WTC11 (cell line): ENCODE measurements at regions not wholly inside any gene's neighbourhood (a gene's known extent, or its start where the extent isn't known, plus 50 kb on each side); places are given as distances from the start of the nearest gene placed in this dataset.

ENCODE experiments used
- ATAC-seq: fragments of 200-7000 bp; cut with Tn5 transposase; 2 replicates; pipeline ENCODE4 v1.10.0; 2021; ENCODE audit warnings: mild to moderate bottlenecking, moderate library complexity
- CTCF ChIA-PET: fragments of 300-600 bp; sonication (Branson Sonifier 250); formaldehyde crosslinking; loops from one replicate; lab custom pipeline; 2021; ENCODE audit warnings: antibody characterized with exemption; lab: Charles Lee
- POLR2A ChIA-PET: fragments of 350-600 bp; sonication (Branson Sonifier 250); formaldehyde crosslinking; loops from one replicate; lab custom pipeline; 2021; ENCODE audit warnings: antibody characterized with exemption; lab: Charles Lee
- DNase-seq: peaks from one replicate; pipeline ENCODE4 v3.0.0; 2021; ENCODE audit warnings: low spot score
- H3K27ac Mint-ChIP-seq: 2 replicates; pipeline ENCODE4 v1.8.0; 2021; ENCODE audit warnings: mixed read lengths
- H3K27me3 Mint-ChIP-seq: 2 replicates; pipeline ENCODE4 v1.8.0; 2021; ENCODE audit warnings: low read depth, mild to moderate bottlenecking, moderate library complexity, mixed read lengths
- H3K36me3 Mint-ChIP-seq: 2 replicates; pipeline ENCODE4 v1.8.0; 2021; ENCODE audit warnings: mixed read lengths
- H3K4me1 Mint-ChIP-seq: 2 replicates; pipeline ENCODE4 v1.8.0; 2022; ENCODE audit warnings: mixed read lengths
- H3K4me3 Mint-ChIP-seq: 2 replicates; pipeline ENCODE4 v1.8.0; 2021; ENCODE audit warnings: mild to moderate bottlenecking, moderate library complexity, mixed read lengths
- H3K9me3 Mint-ChIP-seq: 2 replicates; pipeline ENCODE4 v1.8.0; 2021; ENCODE audit warnings: mixed read lengths
- ELF4 ChIP-seq: sonication (generic); formaldehyde crosslinking; IDR thresholded peaks from 2 replicates; pipeline ENCODE4 v1.8.1; 2022; ENCODE audit warnings: low read depth, mild to moderate bottlenecking, moderate library complexity, missing genetic modification reagents
- ESRRA ChIP-seq: sonication (generic); formaldehyde crosslinking; IDR thresholded peaks from 2 replicates; pipeline ENCODE4 v1.8.1; 2022; ENCODE audit warnings: mild to moderate bottlenecking, missing genetic modification reagents, borderline replicate concordance
- ETV6 ChIP-seq: sonication (generic); formaldehyde crosslinking; IDR thresholded peaks from 2 replicates; pipeline ENCODE4 v1.8.1; 2022; ENCODE audit warnings: mild to moderate bottlenecking, missing genetic modification reagents
- IRF2 ChIP-seq: sonication (generic); formaldehyde crosslinking; IDR thresholded peaks from 2 replicates; pipeline ENCODE4 v1.8.0; 2022; ENCODE audit warnings: low read depth, missing genetic modification reagents, borderline replicate concordance
- JAZF1 ChIP-seq: fragments of 250-450 bp; sonication (Bioruptor Pico); IDR thresholded peaks from 2 replicates; pipeline ENCODE4 v1.9.0; 2021; ENCODE audit warnings: moderate library complexity, mild to moderate bottlenecking, inconsistent platforms
- KAT7 ChIP-seq: sonication (generic); formaldehyde crosslinking; IDR thresholded peaks from 2 replicates; pipeline ENCODE4 v1.8.1; 2023; ENCODE audit warnings: missing genetic modification reagents, mild to moderate bottlenecking, borderline replicate concordance
- MYBL2 ChIP-seq: sonication (generic); formaldehyde crosslinking; IDR thresholded peaks from 2 replicates; pipeline ENCODE4 v1.8.1; 2023; ENCODE audit warnings: mild to moderate bottlenecking, moderate library complexity, missing genetic modification reagents
- NFYB ChIP-seq: sonication (generic); formaldehyde crosslinking; conservative IDR thresholded peaks from 2 replicates; pipeline ENCODE4 v1.8.0; 2022; ENCODE audit warnings: low read depth, missing genetic modification reagents
- RELA ChIP-seq: sonication (generic); formaldehyde crosslinking; IDR thresholded peaks from 2 replicates; pipeline ENCODE4 v1.8.1; 2022; ENCODE audit warnings: missing genetic modification reagents, mild to moderate bottlenecking, borderline replicate concordance
- TCF7 ChIP-seq: sonication (generic); formaldehyde crosslinking; IDR thresholded peaks from 2 replicates; pipeline ENCODE4 v1.8.0; 2022; ENCODE audit warnings: mild to moderate bottlenecking, low read depth, missing genetic modification reagents, moderate library complexity
- ZNF121 ChIP-seq: sonication (generic); formaldehyde crosslinking; IDR thresholded peaks from 2 replicates; pipeline ENCODE4 v1.8.0; 2023; ENCODE audit warnings: missing genetic modification reagents
- ZNF138 ChIP-seq: sonication (generic); formaldehyde crosslinking; conservative IDR thresholded peaks from 2 replicates; pipeline ENCODE4 v1.8.1; 2022; ENCODE audit warnings: mild to moderate bottlenecking, moderate library complexity, missing genetic modification reagents
- TF ChIP-seq, protein P1 (sequence below): fragments of 250-450 bp; sonication (Bioruptor Pico); IDR thresholded peaks from 2 replicates; pipeline ENCODE4 v1.8.0; 2021; ENCODE audit warnings: mild to moderate bottlenecking
- TF ChIP-seq, protein P2 (sequence below): fragments of 250-450 bp; sonication (Bioruptor Pico); IDR thresholded peaks from 2 replicates; pipeline ENCODE4 v1.9.0; 2021; ENCODE audit warnings: mild to moderate bottlenecking
- TF ChIP-seq, protein P3 (sequence below): sonication (generic); formaldehyde crosslinking; IDR thresholded peaks from 2 replicates; pipeline ENCODE4 v1.8.0; 2023; ENCODE audit warnings: mild to moderate bottlenecking, missing genetic modification reagents
- TF ChIP-seq, protein P4 (sequence below): sonication (generic); formaldehyde crosslinking; conservative IDR thresholded peaks from 2 replicates; pipeline ENCODE4 v1.8.1; 2022; ENCODE audit warnings: mild to moderate bottlenecking, missing genetic modification reagents
- TF ChIP-seq, protein P5 (sequence below): sonication (generic); formaldehyde crosslinking; IDR thresholded peaks from 2 replicates; pipeline ENCODE4 v1.8.0; 2022; ENCODE audit warnings: missing genetic modification reagents
- TF ChIP-seq, protein P6 (sequence below): sonication (generic); formaldehyde crosslinking; IDR thresholded peaks from 2 replicates; pipeline ENCODE4 v1.8.1; 2023; ENCODE audit warnings: mild to moderate bottlenecking, missing genetic modification reagents, moderate library complexity
- TF ChIP-seq, protein P7 (sequence below): fragments of 250-450 bp; sonication (Bioruptor Pico); IDR thresholded peaks from 2 replicates; pipeline ENCODE4 v2.1.2; 2022; ENCODE audit warnings: mild to moderate bottlenecking, moderate library complexity

DNA sequence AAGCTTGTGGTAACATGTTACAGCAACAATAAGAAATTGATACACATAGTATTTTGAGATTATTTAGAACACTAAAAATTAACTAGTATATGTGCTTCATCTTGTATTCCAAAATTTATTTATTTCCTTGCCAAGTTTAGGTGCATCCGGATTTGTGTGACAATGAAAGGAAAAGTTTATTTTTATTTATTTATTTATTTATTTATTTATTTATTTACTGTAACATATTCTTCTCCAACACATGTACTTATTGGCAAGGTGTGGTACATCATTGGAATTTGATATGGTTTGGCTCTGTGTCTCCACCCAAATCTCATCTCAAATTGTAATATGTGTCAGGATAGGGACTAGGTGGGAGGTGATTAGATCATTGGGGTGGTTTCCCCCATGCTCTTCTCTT is 373.3 kb upstream of the EDIL3 start (continued):
- TF ChIP-seq, protein P1, sequence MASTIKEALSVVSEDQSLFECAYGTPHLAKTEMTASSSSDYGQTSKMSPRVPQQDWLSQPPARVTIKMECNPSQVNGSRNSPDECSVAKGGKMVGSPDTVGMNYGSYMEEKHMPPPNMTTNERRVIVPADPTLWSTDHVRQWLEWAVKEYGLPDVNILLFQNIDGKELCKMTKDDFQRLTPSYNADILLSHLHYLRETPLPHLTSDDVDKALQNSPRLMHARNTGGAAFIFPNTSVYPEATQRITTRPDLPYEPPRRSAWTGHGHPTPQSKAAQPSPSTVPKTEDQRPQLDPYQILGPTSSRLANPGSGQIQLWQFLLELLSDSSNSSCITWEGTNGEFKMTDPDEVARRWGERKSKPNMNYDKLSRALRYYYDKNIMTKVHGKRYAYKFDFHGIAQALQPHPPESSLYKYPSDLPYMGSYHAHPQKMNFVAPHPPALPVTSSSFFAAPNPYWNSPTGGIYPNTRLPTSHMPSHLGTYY (CRISPR knock-in tag), result no peak
- TF ChIP-seq, protein P2, sequence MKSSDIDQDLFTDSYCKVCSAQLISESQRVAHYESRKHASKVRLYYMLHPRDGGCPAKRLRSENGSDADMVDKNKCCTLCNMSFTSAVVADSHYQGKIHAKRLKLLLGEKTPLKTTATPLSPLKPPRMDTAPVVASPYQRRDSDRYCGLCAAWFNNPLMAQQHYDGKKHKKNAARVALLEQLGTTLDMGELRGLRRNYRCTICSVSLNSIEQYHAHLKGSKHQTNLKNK (CRISPR knock-in tag), result no peak
- TF ChIP-seq ZNF138 (CRISPR knock-in tag) (no peak), NFYB (CRISPR knock-in tag) (no peak), RELA (no peak), ESRRA (no peak), KAT7 (no peak), ELF4 (CRISPR knock-in tag) (no peak), MYBL2 (CRISPR knock-in tag) (no peak)
- TF ChIP-seq, protein P3, sequence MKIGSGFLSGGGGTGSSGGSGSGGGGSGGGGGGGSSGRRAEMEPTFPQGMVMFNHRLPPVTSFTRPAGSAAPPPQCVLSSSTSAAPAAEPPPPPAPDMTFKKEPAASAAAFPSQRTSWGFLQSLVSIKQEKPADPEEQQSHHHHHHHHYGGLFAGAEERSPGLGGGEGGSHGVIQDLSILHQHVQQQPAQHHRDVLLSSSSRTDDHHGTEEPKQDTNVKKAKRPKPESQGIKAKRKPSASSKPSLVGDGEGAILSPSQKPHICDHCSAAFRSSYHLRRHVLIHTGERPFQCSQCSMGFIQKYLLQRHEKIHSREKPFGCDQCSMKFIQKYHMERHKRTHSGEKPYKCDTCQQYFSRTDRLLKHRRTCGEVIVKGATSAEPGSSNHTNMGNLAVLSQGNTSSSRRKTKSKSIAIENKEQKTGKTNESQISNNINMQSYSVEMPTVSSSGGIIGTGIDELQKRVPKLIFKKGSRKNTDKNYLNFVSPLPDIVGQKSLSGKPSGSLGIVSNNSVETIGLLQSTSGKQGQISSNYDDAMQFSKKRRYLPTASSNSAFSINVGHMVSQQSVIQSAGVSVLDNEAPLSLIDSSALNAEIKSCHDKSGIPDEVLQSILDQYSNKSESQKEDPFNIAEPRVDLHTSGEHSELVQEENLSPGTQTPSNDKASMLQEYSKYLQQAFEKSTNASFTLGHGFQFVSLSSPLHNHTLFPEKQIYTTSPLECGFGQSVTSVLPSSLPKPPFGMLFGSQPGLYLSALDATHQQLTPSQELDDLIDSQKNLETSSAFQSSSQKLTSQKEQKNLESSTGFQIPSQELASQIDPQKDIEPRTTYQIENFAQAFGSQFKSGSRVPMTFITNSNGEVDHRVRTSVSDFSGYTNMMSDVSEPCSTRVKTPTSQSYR (CRISPR knock-in tag), result no peak
- TF ChIP-seq, protein P4, sequence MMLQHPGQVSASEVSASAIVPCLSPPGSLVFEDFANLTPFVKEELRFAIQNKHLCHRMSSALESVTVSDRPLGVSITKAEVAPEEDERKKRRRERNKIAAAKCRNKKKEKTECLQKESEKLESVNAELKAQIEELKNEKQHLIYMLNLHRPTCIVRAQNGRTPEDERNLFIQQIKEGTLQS (CRISPR knock-in tag), result no peak

DNA sequence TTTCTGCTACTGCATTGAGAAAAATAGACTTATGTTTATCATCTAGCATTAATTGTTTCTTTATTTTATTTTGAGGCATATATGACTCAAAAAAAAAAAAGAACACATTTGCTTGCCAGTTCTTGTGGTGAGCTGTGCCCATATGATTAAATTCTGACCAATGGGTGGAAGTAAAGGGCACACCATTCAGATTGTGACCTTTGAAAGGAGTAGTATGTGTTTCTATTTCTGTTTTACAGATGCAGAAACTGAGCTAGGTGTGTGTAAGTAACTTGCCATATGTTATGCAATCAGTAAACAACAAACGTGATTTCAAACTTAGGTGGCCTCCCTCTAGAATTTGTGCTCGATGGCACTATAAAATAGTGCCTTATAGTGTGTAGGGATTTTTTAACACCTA is 368.1 kb upstream of the EDIL3 start:
- Mint-ChIP-seq H3K36me3 (no peaks in the 10 kb centered on the region), H3K4me3 (no peak overlapping the region), H3K9me3 (peaks cover 7% of the 10 kb centered on the region), H3K4me1 (no peaks in the 10 kb centered on the region), H3K27ac (no peak overlapping the region), H3K27me3 (no peaks in the 10 kb centered on the region)
- DNase-seq (no peak), ATAC-seq (no peak)
- TF ChIP-seq ZNF121 (CRISPR knock-in tag), result no peak
- TF ChIP-seq JAZF1 (CRISPR knock-in tag), result no peak
- TF ChIP-seq IRF2 (CRISPR knock-in tag), result no peak
- TF ChIP-seq, protein P4 (CRISPR knock-in tag), result no peak
- no peak for TF ChIP-seq ETV6
- TF ChIP-seq, protein P5, sequence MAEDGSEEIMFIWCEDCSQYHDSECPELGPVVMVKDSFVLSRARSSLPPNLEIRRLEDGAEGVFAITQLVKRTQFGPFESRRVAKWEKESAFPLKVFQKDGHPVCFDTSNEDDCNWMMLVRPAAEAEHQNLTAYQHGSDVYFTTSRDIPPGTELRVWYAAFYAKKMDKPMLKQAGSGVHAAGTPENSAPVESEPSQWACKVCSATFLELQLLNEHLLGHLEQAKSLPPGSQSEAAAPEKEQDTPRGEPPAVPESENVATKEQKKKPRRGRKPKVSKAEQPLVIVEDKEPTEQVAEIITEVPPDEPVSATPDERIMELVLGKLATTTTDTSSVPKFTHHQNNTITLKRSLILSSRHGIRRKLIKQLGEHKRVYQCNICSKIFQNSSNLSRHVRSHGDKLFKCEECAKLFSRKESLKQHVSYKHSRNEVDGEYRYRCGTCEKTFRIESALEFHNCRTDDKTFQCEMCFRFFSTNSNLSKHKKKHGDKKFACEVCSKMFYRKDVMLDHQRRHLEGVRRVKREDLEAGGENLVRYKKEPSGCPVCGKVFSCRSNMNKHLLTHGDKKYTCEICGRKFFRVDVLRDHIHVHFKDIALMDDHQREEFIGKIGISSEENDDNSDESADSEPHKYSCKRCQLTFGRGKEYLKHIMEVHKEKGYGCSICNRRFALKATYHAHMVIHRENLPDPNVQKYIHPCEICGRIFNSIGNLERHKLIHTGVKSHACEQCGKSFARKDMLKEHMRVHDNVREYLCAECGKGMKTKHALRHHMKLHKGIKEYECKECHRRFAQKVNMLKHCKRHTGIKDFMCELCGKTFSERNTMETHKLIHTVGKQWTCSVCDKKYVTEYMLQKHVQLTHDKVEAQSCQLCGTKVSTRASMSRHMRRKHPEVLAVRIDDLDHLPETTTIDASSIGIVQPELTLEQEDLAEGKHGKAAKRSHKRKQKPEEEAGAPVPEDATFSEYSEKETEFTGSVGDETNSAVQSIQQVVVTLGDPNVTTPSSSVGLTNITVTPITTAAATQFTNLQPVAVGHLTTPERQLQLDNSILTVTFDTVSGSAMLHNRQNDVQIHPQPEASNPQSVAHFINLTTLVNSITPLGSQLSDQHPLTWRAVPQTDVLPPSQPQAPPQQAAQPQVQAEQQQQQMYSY (CRISPR knock-in tag), result no peak
- TF ChIP-seq, protein P6, sequence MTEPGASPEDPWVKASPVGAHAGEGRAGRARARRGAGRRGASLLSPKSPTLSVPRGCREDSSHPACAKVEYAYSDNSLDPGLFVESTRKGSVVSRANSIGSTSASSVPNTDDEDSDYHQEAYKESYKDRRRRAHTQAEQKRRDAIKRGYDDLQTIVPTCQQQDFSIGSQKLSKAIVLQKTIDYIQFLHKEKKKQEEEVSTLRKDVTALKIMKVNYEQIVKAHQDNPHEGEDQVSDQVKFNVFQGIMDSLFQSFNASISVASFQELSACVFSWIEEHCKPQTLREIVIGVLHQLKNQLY (CRISPR knock-in tag), result no peak
- TF ChIP-seq, protein P7, sequence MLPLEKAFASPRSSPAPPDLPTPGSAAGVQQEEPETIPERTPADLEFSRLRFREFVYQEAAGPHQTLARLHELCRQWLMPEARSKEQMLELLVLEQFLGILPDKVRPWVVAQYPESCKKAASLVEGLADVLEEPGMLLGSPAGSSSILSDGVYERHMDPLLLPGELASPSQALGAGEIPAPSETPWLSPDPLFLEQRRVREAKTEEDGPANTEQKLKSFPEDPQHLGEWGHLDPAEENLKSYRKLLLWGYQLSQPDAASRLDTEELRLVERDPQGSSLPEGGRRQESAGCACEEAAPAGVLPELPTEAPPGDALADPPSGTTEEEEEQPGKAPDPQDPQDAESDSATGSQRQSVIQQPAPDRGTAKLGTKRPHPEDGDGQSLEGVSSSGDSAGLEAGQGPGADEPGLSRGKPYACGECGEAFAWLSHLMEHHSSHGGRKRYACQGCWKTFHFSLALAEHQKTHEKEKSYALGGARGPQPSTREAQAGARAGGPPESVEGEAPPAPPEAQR (CRISPR knock-in tag), result no peak
- TF ChIP-seq TCF7 (CRISPR knock-in tag), result no peak
- ChIA-PET CTCF (no interaction called here), POLR2A (no interaction called here)
